OCI-LY1 (cell line): ENCODE measurements at regions not wholly inside any gene's neighbourhood (a gene's known extent, or its start where the extent isn't known, plus 50 kb on each side); places are given as distances from the start of the nearest gene placed in this dataset.

Experiments
- H2AFZ ChIP-seq: fragments of 200-600 bp; sonication (generic), shearing (Covaris generic); 2 replicates; pipeline ENCODE4 v1.6.0; 2014; ENCODE audit warnings: antibody characterized with exemption, mild to moderate bottlenecking, low read length
- H3F3A ChIP-seq: fragments of 200-600 bp; sonication (generic), shearing (Covaris generic); 2 replicates; pipeline ENCODE4 v1.6.0; 2014; ENCODE audit warnings: mild to moderate bottlenecking, antibody characterized with exemption, low read length, moderate library complexity; ENCODE audit not compliant: insufficient read depth
- H3K27ac ChIP-seq: fragments of 200-600 bp; sonication (generic); 2 replicates; pipeline ENCODE4 v1.5.1; 2014; ENCODE audit warnings: low read length, mixed run types, mild to moderate bottlenecking, low read depth; ENCODE audit not compliant: poor library complexity, severe bottlenecking
- H3K27me3 ChIP-seq: fragments of 200-600 bp; sonication (generic); 2 replicates; pipeline ENCODE4 v1.6.0; 2014; ENCODE audit warnings: antibody characterized with exemption, mild to moderate bottlenecking, low read length, moderate library complexity; ENCODE audit not compliant: insufficient read depth
- H3K36me3 ChIP-seq: fragments of 200-600 bp; sonication (generic); 2 replicates; pipeline ENCODE4 v1.6.1; 2014; ENCODE audit warnings: mild to moderate bottlenecking, antibody characterized with exemption, low read length, moderate library complexity, mixed read lengths; ENCODE audit not compliant: insufficient read depth
- H3K4me1 ChIP-seq: fragments of 200-600 bp; sonication (generic); 2 replicates; pipeline ENCODE4 v1.5.1; 2014; ENCODE audit warnings: mild to moderate bottlenecking, low read length, moderate library complexity; ENCODE audit not compliant: insufficient read depth, severe bottlenecking
- H3K4me2 ChIP-seq: fragments of 200-600 bp; sonication (generic), shearing (Covaris generic); 2 replicates; pipeline ENCODE4 v1.6.1; 2014; ENCODE audit warnings: low read length
- H3K4me3 ChIP-seq: fragments of 200-600 bp; sonication (generic); 2 replicates; pipeline ENCODE4 v1.5.1; 2014; ENCODE audit warnings: low read length, low read depth, mild to moderate bottlenecking, mixed read lengths; ENCODE audit not compliant: poor library complexity, severe bottlenecking
- H3K79me2 ChIP-seq: fragments of 200-600 bp; shearing (Covaris generic); 2 replicates; pipeline ENCODE4 v1.6.1; 2016; ENCODE audit warnings: mixed run types, low read length, mixed read lengths; ENCODE audit not compliant: insufficient read depth
- H3K9ac ChIP-seq: fragments of 200-600 bp; sonication (generic), shearing (Covaris generic); 2 replicates; pipeline ENCODE4 v1.6.1; 2014; ENCODE audit warnings: mild to moderate bottlenecking, low read length, mixed read lengths
- H3K9me2 ChIP-seq: fragments of 200-600 bp; sonication (generic), shearing (Covaris generic); 2 replicates; pipeline ENCODE4 v1.6.1; 2014; ENCODE audit warnings: low read depth, mild to moderate bottlenecking, low read length, mixed read lengths
- H3K9me3 ChIP-seq: fragments of 200-600 bp; shearing (Covaris generic); 2 replicates; pipeline ENCODE4 v1.6.1; 2014; ENCODE audit warnings: low read length, mixed read lengths
- H4K20me1 ChIP-seq: fragments of 200-600 bp; sonication (generic), shearing (Covaris generic); 2 replicates; pipeline ENCODE4 v1.6.0; 2016; ENCODE audit warnings: mild to moderate bottlenecking, low read length; ENCODE audit not compliant: insufficient read depth
- CTCF ChIP-seq: fragments of 200-600 bp; sonication (generic), shearing (Covaris generic); IDR thresholded peaks from 2 replicates; pipeline ENCODE4 v1.5.1; 2017; ENCODE audit warnings: mild to moderate bottlenecking, antibody characterized with exemption, low read length, moderate library complexity, mixed read lengths
- EZH2 ChIP-seq: fragments of 200-600 bp; sonication (generic), shearing (Covaris generic); IDR thresholded peaks from 2 replicates; pipeline ENCODE4 v1.8.0; 2017; ENCODE audit warnings: borderline replicate concordance, mixed run types, mild to moderate bottlenecking, antibody characterized with exemption, low read length, moderate library complexity, mixed read lengths

- no peaks in the 10 kb centered on the region for H3K36me3 ChIP-seq
- H3F3A ChIP-seq: no peaks in the 10 kb centered on the region
- H3K4me3 ChIP-seq: no peak overlapping the region
- TF ChIP-seq EZH2 (no peak), CTCF (no peak)
- H3K27ac ChIP-seq: no peak overlapping the region
- H3K4me2 ChIP-seq: no peak overlapping the region
- H2AFZ ChIP-seq: no peak overlapping the region
- H4K20me1 ChIP-seq: no peaks in the 10 kb centered on the region
- no peaks in the 10 kb centered on the region for H3K9me3 ChIP-seq
- H3K79me2 ChIP-seq: no peaks in the 10 kb centered on the region
- no peaks in the 10 kb centered on the region for H3K27me3 ChIP-seq
- H3K4me1 ChIP-seq: no peaks in the 10 kb centered on the region
- no peak overlapping the region for H3K9ac ChIP-seq
- no peaks in the 10 kb centered on the region for H3K9me2 ChIP-seq
Observed at GRCh38 chr3:26989037-26989436, 366.5 kb downstream of the LRRC3B start.

DNA sequence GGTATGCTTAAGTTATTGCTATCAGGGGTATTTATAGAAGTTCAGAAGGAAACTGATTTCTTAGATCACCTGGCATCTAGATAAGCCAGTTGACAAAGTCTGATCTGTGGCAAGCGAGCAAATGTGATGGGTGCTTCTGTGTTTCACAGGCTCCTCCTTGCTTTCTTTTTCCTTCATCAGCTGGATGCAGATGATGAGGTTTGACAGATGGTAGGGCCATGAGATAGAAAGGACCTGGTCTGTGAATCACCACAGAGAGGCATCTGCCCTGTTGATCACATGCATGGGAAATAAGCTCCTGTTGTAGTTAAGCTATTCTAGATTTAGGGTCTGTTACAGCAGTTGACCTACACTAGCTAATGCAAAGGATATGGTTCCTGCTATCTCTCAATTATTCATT, 372.0 kb downstream of the NEK10 start:
- Histone ChIP-seq H3K9me2 (no peaks in the 10 kb centered on the region), H3K4me1 (no peaks in the 10 kb centered on the region)

GRCh38 chr3:27010834-27011233, 358.3 kb downstream of the NEK10 start:
- Histone ChIP-seq H3F3A (no peaks in the 10 kb centered on the region), H3K9ac (no peak overlapping the region), H2AFZ (no peak overlapping the region), H3K4me2 (no peak overlapping the region), H3K9me3 (no peaks in the 10 kb centered on the region), H3K36me3 (no peaks in the 10 kb centered on the region), H3K9me2 (no peaks in the 10 kb centered on the region), H3K27ac (no peak overlapping the region), H3K4me3 (no peak overlapping the region), H3K27me3 (no peaks in the 10 kb centered on the region), H4K20me1 (no peaks in the 10 kb centered on the region), H3K4me1 (no peaks in the 10 kb centered on the region), H3K79me2 (no peaks in the 10 kb centered on the region)
- TF ChIP-seq EZH2 (no peak), CTCF (no peak)

More for the DNA sequence above, 372.0 kb downstream of the NEK10 start:
- no peak overlapping the region for H2AFZ ChIP-seq
- no peak overlapping the region for H3K4me2 ChIP-seq
- no peaks in the 10 kb centered on the region for H4K20me1 ChIP-seq
- no peak overlapping the region for H3K9ac ChIP-seq
- H3K79me2 ChIP-seq: no peaks in the 10 kb centered on the region
- H3K9me3 ChIP-seq: no peaks in the 10 kb centered on the region
- H3K27ac ChIP-seq: no peak overlapping the region
- H3F3A ChIP-seq: no peaks in the 10 kb centered on the region
- H3K4me3 ChIP-seq: no peak overlapping the region
- H3K27me3 ChIP-seq: no peaks in the 10 kb centered on the region
- no peaks in the 10 kb centered on the region for H3K36me3 ChIP-seq
- TF ChIP-seq CTCF: no peak
